IMR-90 (cell line): ENCODE measurements at regions not wholly inside any gene's neighbourhood (a gene's known extent, or its start where the extent isn't known, plus 50 kb on each side); places are given as distances from the start of the nearest gene placed in this dataset.

Source experiments
- ATAC-seq: fragments of 200-7000 bp; cut with Tn5 transposase; 2 replicates; pipeline ENCODE4 v1.9.1; 2020; ENCODE audit warnings: low read depth, mild to moderate bottlenecking, moderate library complexity
- BruUV-seq: library from RNA; stranded (reverse); fragments of 400-500 nt; replicated peaks from 2 replicates; lab custom pipeline; 2021; lab: Mats Ljungman, UMichigan
- CTCF ChIA-PET: fragments of 300-600 bp; formaldehyde crosslinking; extraction: SDS; loops from one replicate; lab custom pipeline; 2021; ENCODE audit warnings: antibody characterized with exemption; lab: Yijun Ruan, JAX
- POLR2A ChIA-PET: fragments of 300-600 bp; sonication (Branson Sonifier 250); formaldehyde crosslinking; loops from one replicate; lab custom pipeline; 2022; ENCODE audit warnings: antibody characterized with exemption; ENCODE audit not compliant: unreplicated experiment; lab: Charles Lee
- DNase-seq: peaks from one replicate; pipeline ENCODE4 v3.0.0; 2013
- H2AFZ ChIP-seq: replicated peaks from 2 replicates; pipeline ENCODE3; 2013; ENCODE audit warnings: low read length, mild to moderate bottlenecking; ENCODE audit not compliant: poor library complexity
- H2AK5ac ChIP-seq: 2 replicates; pipeline ENCODE4 v1.6.1; 2013; ENCODE audit warnings: low read depth, low read length, inconsistent platforms
- H2AK9ac ChIP-seq: replicated peaks from 2 replicates; pipeline ENCODE3; 2013; ENCODE audit warnings: mild to moderate bottlenecking, low read depth, low read length, moderate library complexity; ENCODE audit not compliant: poor library complexity
- H2BK120ac ChIP-seq: 2 replicates; pipeline ENCODE4 v1.6.1; 2013; ENCODE audit warnings: low read depth, low read length, inconsistent platforms
- H2BK15ac ChIP-seq: 3 replicates; pipeline ENCODE4 v1.6.1; 2013; ENCODE audit warnings: low read depth, low read length, inconsistent platforms
- H2BK20ac ChIP-seq: 2 replicates; pipeline ENCODE4 v1.6.1; 2013; ENCODE audit warnings: low read depth, mild to moderate bottlenecking, inconsistent platforms, low read length, moderate library complexity
- H2BK5ac ChIP-seq: 2 replicates; pipeline ENCODE4 v1.6.1; 2013; ENCODE audit warnings: mild to moderate bottlenecking, low read depth, low read length, inconsistent platforms; ENCODE audit not compliant: poor library complexity, severe bottlenecking
- H3K14ac ChIP-seq: replicated peaks from 2 replicates; pipeline ENCODE4 v1.6.1; 2013; ENCODE audit warnings: low read depth, low read length, inconsistent platforms
- H3K18ac ChIP-seq: 2 replicates; pipeline ENCODE4 v1.6.1; 2013; ENCODE audit warnings: low read depth, low read length, control low read depth
- H3K23ac ChIP-seq: 2 replicates; pipeline ENCODE4 v1.6.1; 2013; ENCODE audit warnings: low read depth, low read length, inconsistent platforms
- H3K27ac ChIP-seq: 2 replicates; pipeline ENCODE4 v1.5.1; 2013; ENCODE audit warnings: mild to moderate bottlenecking, control low read depth, low read length; ENCODE audit not compliant: insufficient read depth
- H3K27me3 ChIP-seq: 2 replicates; pipeline ENCODE4 v1.6.1; 2013; ENCODE audit warnings: low read length; ENCODE audit not compliant: control insufficient read depth, insufficient read depth
- H3K36me3 ChIP-seq: 2 replicates; pipeline ENCODE4 v1.6.1; 2013; ENCODE audit warnings: low read length, mixed read lengths; ENCODE audit not compliant: control insufficient read depth, insufficient read depth
- H3K4ac ChIP-seq: 2 replicates; pipeline ENCODE4 v1.6.1; 2013; ENCODE audit warnings: low read depth, low read length, inconsistent platforms
- H3K4me1 ChIP-seq: 2 replicates; pipeline ENCODE4 v1.6.1; 2013; ENCODE audit warnings: low read length, mixed read lengths; ENCODE audit not compliant: control insufficient read depth, insufficient read depth
- H3K4me2 ChIP-seq: 2 replicates; pipeline ENCODE4 v1.6.1; 2013; ENCODE audit warnings: low read depth, mild to moderate bottlenecking, control low read depth, low read length, moderate library complexity
- H3K4me3 ChIP-seq: 2 replicates; pipeline ENCODE4 v1.5.1; 2013; ENCODE audit warnings: low read depth, mild to moderate bottlenecking, control low read depth, low read length, moderate library complexity; ENCODE audit not compliant: insufficient read depth
- H3K56ac ChIP-seq: 2 replicates; pipeline ENCODE4 v1.6.1; 2013; ENCODE audit warnings: low read length, inconsistent platforms; ENCODE audit not compliant: insufficient read depth; ENCODE audit errors: extremely low read depth
- H3K79me1 ChIP-seq, 2 experiments: 2 replicates each; pipeline ENCODE4 v1.6.1; 2013; ENCODE audit warnings: low read length in 2 of 2, inconsistent platforms in 1 of 2, low read depth in 1 of 2
- H3K9ac ChIP-seq: 2 replicates; pipeline ENCODE4 v1.6.1; 2013; ENCODE audit warnings: low read depth, low read length, control low read depth
- H3K9me1 ChIP-seq: 2 replicates; pipeline ENCODE4 v1.6.1; 2013; ENCODE audit warnings: low read length, inconsistent platforms; ENCODE audit not compliant: insufficient read depth
- H3K9me3 ChIP-seq: 2 replicates; pipeline ENCODE4 v1.6.1; 2013; ENCODE audit warnings: low read length; ENCODE audit not compliant: control insufficient read depth, insufficient read depth
- H4K20me1 ChIP-seq: 2 replicates; pipeline ENCODE4 v1.6.1; 2013; ENCODE audit warnings: low read length, inconsistent platforms; ENCODE audit not compliant: insufficient read depth
- H4K5ac ChIP-seq: 2 replicates; pipeline ENCODE4 v1.6.1; 2013; ENCODE audit warnings: mild to moderate bottlenecking, low read depth, low read length, control low read depth
- H4K8ac ChIP-seq, 2 experiments: 2 replicates each; pipeline ENCODE4 v1.6.1; 2013; ENCODE audit warnings: low read depth in 2 of 2, low read length in 2 of 2, control low read depth in 1 of 2, inconsistent platforms in 1 of 2
- H4K91ac ChIP-seq: 2 replicates; pipeline ENCODE4 v1.6.1; 2013; ENCODE audit warnings: low read depth, low read length, inconsistent platforms; ENCODE audit not compliant: insufficient read depth
- BHLHE40 ChIP-seq: fragments of 150-350 bp; IDR thresholded peaks from 2 replicates; pipeline ENCODE4 v1.6.1; 2016; ENCODE audit warnings: mild to moderate bottlenecking, low read depth, low read length
- CEBPB ChIP-seq: IDR thresholded peaks from 2 replicates; pipeline ENCODE4 v1.6.1; 2012; ENCODE audit warnings: low read depth, low read length, improper control_type of control experiment
- CHD1 ChIP-seq: IDR thresholded peaks from 2 replicates; pipeline ENCODE4 v1.6.1; 2012; ENCODE audit warnings: low read depth, low read length, improper control_type of control experiment
- FOS ChIP-seq: fragments of 150-350 bp; IDR thresholded peaks from 2 replicates; pipeline ENCODE4 v1.6.1; 2016; ENCODE audit warnings: low read depth, low read length
- MAFK ChIP-seq: IDR thresholded peaks from 2 replicates; pipeline ENCODE4 v1.6.1; 2012; ENCODE audit warnings: low read depth, low read length, improper control_type of control experiment
- MAZ ChIP-seq: IDR thresholded peaks from 2 replicates; pipeline ENCODE4 v1.6.1; 2012; ENCODE audit warnings: low read depth, mild to moderate bottlenecking, low read length, improper control_type of control experiment, moderate library complexity, borderline replicate concordance
- MXI1 ChIP-seq: IDR thresholded peaks from 2 replicates; pipeline ENCODE4 v1.6.1; 2012; ENCODE audit warnings: low read depth, mild to moderate bottlenecking, low read length, moderate library complexity, borderline replicate concordance
- NFE2L2 ChIP-seq: fragments of 150-350 bp; IDR thresholded peaks from 2 replicates; pipeline ENCODE4 v1.6.1; 2016; ENCODE audit warnings: low read depth, mild to moderate bottlenecking, low read length
- POLR2A ChIP-seq: IDR thresholded peaks from 2 replicates; pipeline ENCODE4 v1.6.1; 2012; ENCODE audit warnings: mild to moderate bottlenecking, low read depth, low read length
- RAD21 ChIP-seq: IDR thresholded peaks from 2 replicates; pipeline ENCODE4 v1.6.1; 2012; ENCODE audit warnings: low read length, improper control_type of control experiment
- RCOR1 ChIP-seq: IDR thresholded peaks from 2 replicates; pipeline ENCODE4 v1.6.1; 2012; ENCODE audit warnings: mild to moderate bottlenecking, low read length, improper control_type of control experiment; ENCODE audit not compliant: insufficient replicate concordance
- RFX5 ChIP-seq: IDR thresholded peaks from 2 replicates; pipeline ENCODE4 v1.8.0; 2012; ENCODE audit warnings: low read depth, mild to moderate bottlenecking, low read length, moderate library complexity
- SMC3 ChIP-seq: fragments of 150-350 bp; IDR thresholded peaks from 2 replicates; pipeline ENCODE4 v1.6.1; 2016; ENCODE audit warnings: low read depth, mild to moderate bottlenecking, antibody characterized with exemption, low read length, moderate library complexity
- WGBS, 2 experiments: methylation state at CpG; one replicate each; pipeline versions ENCODE4 v1.1.5 to v1.1.7; 2013; ENCODE audit warnings: missing lambda C conversion rate in 2 of 2; ENCODE audit not compliant: insufficient read length in 1 of 2; ENCODE audit errors: extremely low coverage in 2 of 2; 5-methylcytosine and 5-hydroxymethylcytosine counted together
- dilution Hi-C: fragments of 300-500 bp; cut with HindIII; formaldehyde crosslinking; loops from one replicate; pipeline ENCODE4 v1.14.3; 2018; ENCODE audit warnings: low sequenced_read_pairs; ENCODE audit not compliant: unreplicated experiment
- in situ Hi-C: fragments of 300-500 bp; cut with MboI; formaldehyde crosslinking; loops from 3 replicates; pipeline ENCODE4 v1.14.3; 2019; ENCODE audit warnings: low sequenced_read_pairs, inconsistent platforms, mixed read lengths
- intact Hi-C: fragments of 100-400 bp; cut with micrococcal nuclease; formaldehyde crosslinking; loops from 2 replicates; pipeline ENCODE4 v1.10.0; 2022
- TF ChIP-seq, protein P1 (sequence below): conservative IDR thresholded peaks from 2 replicates; pipeline ENCODE4 v1.5.1; 2012; ENCODE audit warnings: mild to moderate bottlenecking, low read depth, low read length, improper control_type of control experiment
- TF ChIP-seq, protein P2 (sequence below): fragments of 150-350 bp; IDR thresholded peaks from 2 replicates; pipeline ENCODE4 v1.6.1; 2016; ENCODE audit warnings: low read depth, mild to moderate bottlenecking, low read length, moderate library complexity, borderline replicate concordance
- TF ChIP-seq, protein P3 (sequence below): fragments of 150-350 bp; IDR thresholded peaks from 2 replicates; pipeline ENCODE4 v1.6.1; 2017; ENCODE audit warnings: mild to moderate bottlenecking, antibody characterized with exemption, low read length, low read depth

DNA sequence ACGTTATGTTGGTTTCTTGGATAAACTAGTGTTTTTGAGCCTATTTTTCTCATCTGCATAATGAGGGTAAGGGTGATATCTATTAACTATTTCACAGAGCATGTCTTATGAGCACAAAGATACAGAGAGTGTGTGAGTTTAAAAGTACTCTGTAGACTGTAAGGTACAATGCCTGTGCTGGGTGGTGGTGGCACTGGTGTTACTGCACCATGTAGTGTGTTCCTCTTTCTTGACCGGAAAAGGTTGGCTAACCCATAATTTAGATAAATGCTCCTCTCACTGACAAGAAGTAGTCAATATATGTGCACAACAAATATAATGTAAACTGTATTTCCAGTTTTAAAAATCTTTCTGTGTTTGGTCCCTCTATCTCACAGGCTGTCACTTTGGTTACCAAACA lies 116.2 kb upstream of the MMS22L start:
- intact Hi-C loops, result no loop called here
- H2AK9ac ChIP-seq, result no peak overlapping the region
- no peak overlapping the region for H3K4me2 ChIP-seq
- H3K56ac ChIP-seq, result no peak overlapping the region
- no peak overlapping the region for H2AFZ ChIP-seq
- no peak overlapping the region for H3K14ac ChIP-seq
- H4K20me1 ChIP-seq, result no peaks in the 10 kb centered on the region
- H2AK5ac ChIP-seq, result no peak overlapping the region
- no peaks in the 10 kb centered on the region; the same call in 1 of the 2 replicates for H3K27me3 ChIP-seq
- H3K4me3 ChIP-seq, result no peak overlapping the region
- no peak overlapping the region for H3K23ac ChIP-seq
- BruUV-seq, result no TSS peak
- ATAC-seq, result no peak
- no CpG with 5 or more reads among the region's 2 CpGs for WGBS, 2 experiments
- no peak for DNase-seq
- H2BK5ac ChIP-seq, result no peak overlapping the region
- POLR2A ChIA-PET, result no interaction called here
- no peaks in the 10 kb centered on the region for H3K79me1 ChIP-seq
- H4K5ac ChIP-seq, result no peak overlapping the region
- H3K9me1 ChIP-seq, result no peaks in the 10 kb centered on the region
- H4K91ac ChIP-seq, result no peak overlapping the region
- H2BK20ac ChIP-seq, result no peak overlapping the region
- H3K36me3 ChIP-seq, result no peaks in the 10 kb centered on the region
- TF ChIP-seq RFX5, result no peak
- no peak for TF ChIP-seq POLR2A
- no peak for TF ChIP-seq RCOR1
- no peak for TF ChIP-seq SMC3
- no peak for TF ChIP-seq MAZ
- no peak for TF ChIP-seq CEBPB
- TF ChIP-seq MAFK, result no peak
- TF ChIP-seq, protein P1, sequence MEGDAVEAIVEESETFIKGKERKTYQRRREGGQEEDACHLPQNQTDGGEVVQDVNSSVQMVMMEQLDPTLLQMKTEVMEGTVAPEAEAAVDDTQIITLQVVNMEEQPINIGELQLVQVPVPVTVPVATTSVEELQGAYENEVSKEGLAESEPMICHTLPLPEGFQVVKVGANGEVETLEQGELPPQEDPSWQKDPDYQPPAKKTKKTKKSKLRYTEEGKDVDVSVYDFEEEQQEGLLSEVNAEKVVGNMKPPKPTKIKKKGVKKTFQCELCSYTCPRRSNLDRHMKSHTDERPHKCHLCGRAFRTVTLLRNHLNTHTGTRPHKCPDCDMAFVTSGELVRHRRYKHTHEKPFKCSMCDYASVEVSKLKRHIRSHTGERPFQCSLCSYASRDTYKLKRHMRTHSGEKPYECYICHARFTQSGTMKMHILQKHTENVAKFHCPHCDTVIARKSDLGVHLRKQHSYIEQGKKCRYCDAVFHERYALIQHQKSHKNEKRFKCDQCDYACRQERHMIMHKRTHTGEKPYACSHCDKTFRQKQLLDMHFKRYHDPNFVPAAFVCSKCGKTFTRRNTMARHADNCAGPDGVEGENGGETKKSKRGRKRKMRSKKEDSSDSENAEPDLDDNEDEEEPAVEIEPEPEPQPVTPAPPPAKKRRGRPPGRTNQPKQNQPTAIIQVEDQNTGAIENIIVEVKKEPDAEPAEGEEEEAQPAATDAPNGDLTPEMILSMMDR, result no peak
- TF ChIP-seq NFE2L2, result no peak
- TF ChIP-seq, protein P2, sequence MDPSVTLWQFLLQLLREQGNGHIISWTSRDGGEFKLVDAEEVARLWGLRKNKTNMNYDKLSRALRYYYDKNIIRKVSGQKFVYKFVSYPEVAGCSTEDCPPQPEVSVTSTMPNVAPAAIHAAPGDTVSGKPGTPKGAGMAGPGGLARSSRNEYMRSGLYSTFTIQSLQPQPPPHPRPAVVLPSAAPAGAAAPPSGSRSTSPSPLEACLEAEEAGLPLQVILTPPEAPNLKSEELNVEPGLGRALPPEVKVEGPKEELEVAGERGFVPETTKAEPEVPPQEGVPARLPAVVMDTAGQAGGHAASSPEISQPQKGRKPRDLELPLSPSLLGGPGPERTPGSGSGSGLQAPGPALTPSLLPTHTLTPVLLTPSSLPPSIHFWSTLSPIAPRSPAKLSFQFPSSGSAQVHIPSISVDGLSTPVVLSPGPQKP, result no peak
- TF ChIP-seq MXI1, result no peak
- TF ChIP-seq RAD21, result no peak
- TF ChIP-seq, protein P3, sequence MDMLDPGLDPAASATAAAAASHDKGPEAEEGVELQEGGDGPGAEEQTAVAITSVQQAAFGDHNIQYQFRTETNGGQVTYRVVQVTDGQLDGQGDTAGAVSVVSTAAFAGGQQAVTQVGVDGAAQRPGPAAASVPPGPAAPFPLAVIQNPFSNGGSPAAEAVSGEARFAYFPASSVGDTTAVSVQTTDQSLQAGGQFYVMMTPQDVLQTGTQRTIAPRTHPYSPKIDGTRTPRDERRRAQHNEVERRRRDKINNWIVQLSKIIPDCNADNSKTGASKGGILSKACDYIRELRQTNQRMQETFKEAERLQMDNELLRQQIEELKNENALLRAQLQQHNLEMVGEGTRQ, result no peak
- TF ChIP-seq FOS, result no peak
- no peak for TF ChIP-seq CHD1
- no peak for TF ChIP-seq BHLHE40
- H3K4ac ChIP-seq, result no peak overlapping the region
- no peaks in the 10 kb centered on the region for H3K4me1 ChIP-seq
- H2BK120ac ChIP-seq, result no peak overlapping the region
- H2BK15ac ChIP-seq, result no peak overlapping the region
- in situ Hi-C loops, result loop anchor here (25.0 kb wide), 1 partner anchor 337 kb away; no protein-coding TSS in a partner anchor
- no peak overlapping the region for H3K9ac ChIP-seq
- no peaks in the 10 kb centered on the region for H3K9me3 ChIP-seq
- H3K27ac ChIP-seq, result no peak overlapping the region
- no peak overlapping the region for H4K8ac ChIP-seq
- dilution Hi-C loops, result no loop called here
- H3K18ac ChIP-seq, result no peak overlapping the region
- CTCF ChIA-PET, result interaction anchor here (1.8 to 2.2 kb wide), 2 partner anchors 184 to 213 kb away, joined by 5 to 7 read pairs; no protein-coding TSS in a partner anchor
